GM23338 (cell line): ENCODE measurements at regions not wholly inside any gene's neighbourhood (a gene's known extent, or its start where the extent isn't known, plus 50 kb on each side); places are given as distances from the start of the nearest gene placed in this dataset.

Experiments
- ATAC-seq: fragments of 200-7000 bp; cut with Tn5 transposase; 3 replicates; pipeline ENCODE4 v1.9.1; 2020
- DNase-seq: peaks from one replicate; pipeline ENCODE4 v3.0.0-alpha.2; 2015; ENCODE audit warnings: low spot score
- H2AFZ ChIP-seq: fragments of 200-600 bp; sonication (generic); 2 replicates; pipeline ENCODE4 v1.8.0; 2016; ENCODE audit warnings: antibody characterized with exemption, mild to moderate bottlenecking, moderate library complexity
- H3F3A ChIP-seq: fragments of 200-600 bp; sonication (generic); replicated peaks from 2 replicates; pipeline ENCODE4 v1.8.0; 2017; ENCODE audit warnings: antibody characterized with exemption, mixed run types, low read depth
- H3K27ac ChIP-seq: fragments of 200-600 bp; sonication (generic); 2 replicates; pipeline ENCODE4 v1.6.1; 2016; ENCODE audit warnings: low read depth
- H3K27me3 ChIP-seq: fragments of 200-600 bp; sonication (generic); 2 replicates; pipeline ENCODE4 v1.8.0; 2016; ENCODE audit warnings: mild to moderate bottlenecking, mixed run types, moderate library complexity; ENCODE audit not compliant: insufficient read depth
- H3K36me3 ChIP-seq: fragments of 200-600 bp; sonication (generic); 2 replicates; pipeline ENCODE4 v1.8.0; 2016; ENCODE audit warnings: mild to moderate bottlenecking; ENCODE audit not compliant: insufficient read depth
- H3K4me1 ChIP-seq: fragments of 200-600 bp; sonication (generic); 2 replicates; pipeline ENCODE4 v1.8.0; 2016; ENCODE audit warnings: mild to moderate bottlenecking, moderate library complexity; ENCODE audit not compliant: insufficient read depth
- H3K4me2 ChIP-seq: fragments of 200-600 bp; sonication (generic); 2 replicates; pipeline ENCODE4 v1.7.1; 2017; ENCODE audit warnings: mixed run types
- H3K4me3 ChIP-seq: fragments of 200-600 bp; sonication (generic); 2 replicates; pipeline ENCODE4 v1.6.1; 2016; ENCODE audit warnings: mixed run types
- H3K79me2 ChIP-seq: fragments of 200-600 bp; sonication (generic); replicated peaks from 2 replicates; pipeline ENCODE4 v1.8.0; 2017; ENCODE audit warnings: mild to moderate bottlenecking; ENCODE audit not compliant: insufficient read depth
- H3K9me2 ChIP-seq: fragments of 200-600 bp; sonication (generic); 2 replicates; pipeline ENCODE4 v1.8.0; 2017; ENCODE audit not compliant: insufficient read depth
- H4K20me1 ChIP-seq: fragments of 200-600 bp; sonication (generic); replicated peaks from 2 replicates; pipeline ENCODE4 v1.8.0; 2017; ENCODE audit warnings: mild to moderate bottlenecking; ENCODE audit not compliant: insufficient read depth
- H3K27ac Mint-ChIP-seq: 2 replicates; pipeline ENCODE4 v1.8.0; 2020; ENCODE audit warnings: inconsistent platforms, mild to moderate bottlenecking, moderate library complexity, mixed read lengths
- H3K27me3 Mint-ChIP-seq: 3 replicates; pipeline ENCODE4 v1.8.0; 2022; ENCODE audit warnings: low read depth, mild to moderate bottlenecking, moderate library complexity, mixed read lengths, inconsistent platforms; ENCODE audit not compliant: insufficient read depth, poor library complexity
- H3K36me3 Mint-ChIP-seq: 3 replicates; pipeline ENCODE4 v1.8.0; 2021; ENCODE audit warnings: low read depth, mild to moderate bottlenecking, inconsistent platforms, moderate library complexity, mixed read lengths
- H3K4me1 Mint-ChIP-seq: 3 replicates; pipeline ENCODE4 v1.8.0; 2020; ENCODE audit warnings: mild to moderate bottlenecking, inconsistent platforms, mixed read lengths
- H3K4me3 Mint-ChIP-seq: 3 replicates; pipeline ENCODE4 v1.8.0; 2021; ENCODE audit warnings: moderate library complexity, mild to moderate bottlenecking, inconsistent platforms, mixed read lengths
- H3K9me3 Mint-ChIP-seq: 3 replicates; pipeline ENCODE4 v1.8.0; 2020; ENCODE audit warnings: moderate library complexity, mild to moderate bottlenecking, inconsistent platforms, mixed read lengths
- CREB1 ChIP-seq: fragments of 250-450 bp; sonication (Bioruptor Pico); IDR thresholded peaks from 2 replicates; pipeline ENCODE4 v1.5.0; 2020; ENCODE audit warnings: low read depth, mild to moderate bottlenecking, moderate library complexity
- CTCF ChIP-seq, 2 experiments: fragments of 200-600 bp in 1 of 2; sonication (generic) in 1 of 2; conservative IDR thresholded peaks; 2 replicates each; pipeline versions ENCODE4 v1.5.1 to v1.6.1; 2016 to 2017; ENCODE audit warnings: antibody characterized with exemption in 2 of 2, low read depth in 2 of 2, mild to moderate bottlenecking in 2 of 2, moderate library complexity in 1 of 2
- ETS1 ChIP-seq: IDR thresholded peaks from 2 replicates; pipeline ENCODE4 v1.6.1; 2016; ENCODE audit warnings: antibody characterized with exemption
- EZH2 ChIP-seq: fragments of 200-600 bp; sonication (generic); IDR thresholded peaks from one replicate; pipeline ENCODE4 v1.8.0; 2017; ENCODE audit warnings: antibody characterized with exemption, mild to moderate bottlenecking, low read depth; ENCODE audit not compliant: unreplicated experiment
- EZH2phosphoT487 ChIP-seq: fragments of 200-600 bp; sonication (generic); IDR thresholded peaks from one replicate; pipeline ENCODE4 v1.8.1; 2018; ENCODE audit warnings: antibody characterized with exemption; ENCODE audit not compliant: unreplicated experiment
- JUNB ChIP-seq: IDR thresholded peaks from one replicate; pipeline ENCODE4 v1.6.1; 2016; ENCODE audit warnings: antibody characterized with exemption; ENCODE audit not compliant: unreplicated experiment
- NANOG ChIP-seq: IDR thresholded peaks from 2 replicates; pipeline ENCODE4 v1.6.1; 2016; ENCODE audit warnings: antibody characterized with exemption, borderline replicate concordance
- POLR2AphosphoS5 ChIP-seq: IDR thresholded peaks from 2 replicates; pipeline ENCODE4 v1.6.1; 2016; ENCODE audit warnings: antibody characterized with exemption, low read depth
- REST ChIP-seq: IDR thresholded peaks from one replicate; pipeline ENCODE4 v1.6.1; 2018; ENCODE audit warnings: antibody characterized with exemption; ENCODE audit not compliant: unreplicated experiment
- STAT1 ChIP-seq: IDR thresholded peaks from one replicate; pipeline ENCODE4 v1.6.1; 2016; ENCODE audit warnings: antibody characterized with exemption; ENCODE audit not compliant: unreplicated experiment
- ZNF114 ChIP-seq: fragments of 250-450 bp; sonication (Bioruptor Pico); IDR thresholded peaks from 2 replicates; pipeline ENCODE4 v1.5.0; 2020; ENCODE audit warnings: mild to moderate bottlenecking, moderate library complexity
- ZNF331 ChIP-seq: fragments of 250-450 bp; sonication (Bioruptor Pico); IDR thresholded peaks from 2 replicates; pipeline ENCODE4 v1.5.0; 2020; ENCODE audit warnings: low read depth, mild to moderate bottlenecking, moderate library complexity
- ZNF462 ChIP-seq: fragments of 250-450 bp; sonication (Bioruptor Pico); IDR thresholded peaks from 2 replicates; pipeline ENCODE4 v1.5.0; 2020; ENCODE audit warnings: mild to moderate bottlenecking, moderate library complexity

- Mint-ChIP-seq H3K27me3 (peaks cover 3% of the 10 kb centered on the region), H3K9me3 (peaks cover 3% of the 10 kb centered on the region; the same call in 1 of the 3 replicates), H3K27ac (no peak overlapping the region), H3K36me3 (no peaks in the 10 kb centered on the region), H3K4me3 (no peak overlapping the region), H3K4me1 (no peaks in the 10 kb centered on the region; the same call in 2 of the 3 replicates)
- Histone ChIP-seq H4K20me1 (no peaks in the 10 kb centered on the region), H3K4me1 (no peaks in the 10 kb centered on the region), H3F3A (no peaks in the 10 kb centered on the region), H3K9me2 (no peaks in the 10 kb centered on the region), H3K36me3 (no peaks in the 10 kb centered on the region), H2AFZ (no peak overlapping the region), H3K27me3 (no peaks in the 10 kb centered on the region), H3K4me3 (no peak overlapping the region), H3K4me2 (no peak overlapping the region), H3K79me2 (no peaks in the 10 kb centered on the region), H3K27ac (no peak overlapping the region)
- DNase-seq: no peak
- TF ChIP-seq EZH2 (no peak), CTCF (conservative IDR thresholded peaks at IDR 0.05; ENCODE audit: low read depth in 2 of 2) (no peak), ZNF331 (CRISPR knock-in tag) (no peak), REST (no peak), CREB1 (no peak), ZNF462 (CRISPR knock-in tag) (no peak), JUNB (no peak), POLR2AphosphoS5 (no peak), ZNF114 (CRISPR knock-in tag) (no peak), NANOG (no peak), EZH2phosphoT487 (no peak), STAT1 (no peak), ETS1 (no peak)
- no peak for ATAC-seq
Observed at GRCh38 chr4:188347339-188347738, 208.1 kb downstream of the TRIML1 start.
